Neural cell (in vitro differentiated cells): ENCODE measurements at regions not wholly inside any gene's neighbourhood (a gene's known extent, or its start where the extent isn't known, plus 50 kb on each side); places are given as distances from the start of the nearest gene placed in this dataset.

Source experiments
- CTCF ChIP-seq: fragments of 450-650 bp; IDR thresholded peaks from 2 replicates; pipeline ENCODE4 v1.5.1; 2014; ENCODE audit warnings: antibody characterized with exemption, mild to moderate bottlenecking, moderate library complexity; ENCODE audit not compliant: poor library complexity, severe bottlenecking
- EP300 ChIP-seq: fragments of 450-650 bp; conservative IDR thresholded peaks from 2 replicates; pipeline ENCODE4 v1.6.1; 2014; ENCODE audit warnings: antibody characterized with exemption, mild to moderate bottlenecking, moderate library complexity; ENCODE audit not compliant: poor library complexity, severe bottlenecking
- SMC3 ChIP-seq: fragments of 450-650 bp; conservative IDR thresholded peaks from 2 replicates; pipeline ENCODE4 v1.6.1; 2014; ENCODE audit warnings: antibody characterized with exemption, mild to moderate bottlenecking, moderate library complexity; ENCODE audit not compliant: poor library complexity

DNA sequence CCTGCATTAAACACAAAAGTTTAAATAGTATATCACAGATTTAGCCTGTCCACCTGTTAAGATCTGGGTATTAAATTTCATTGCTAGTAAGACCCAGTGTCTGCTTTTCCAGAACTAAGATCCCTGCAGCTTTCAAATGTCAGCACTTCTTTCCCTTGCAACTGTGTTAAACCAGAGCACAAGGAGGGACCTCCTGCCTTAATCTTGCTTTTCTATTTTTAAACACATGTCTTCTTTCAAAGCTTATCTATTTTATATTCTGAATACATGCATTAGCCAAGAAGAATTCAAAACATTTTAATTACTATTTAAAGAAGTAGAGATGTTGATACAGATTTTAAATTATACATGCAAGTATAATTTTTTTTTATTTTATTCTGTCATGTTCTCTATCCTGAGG, 315.1 kb downstream of the ARPP21 start:
- TF ChIP-seq SMC3: no peak
- TF ChIP-seq EP300: no peak
- TF ChIP-seq CTCF: no peak
